GM23338 (cell line): ENCODE measurements at regions not wholly inside any gene's neighbourhood (a gene's known extent, or its start where the extent isn't known, plus 50 kb on each side); places are given as distances from the start of the nearest gene placed in this dataset.

ENCODE experiments used
- ATAC-seq: fragments of 200-7000 bp; cut with Tn5 transposase; 3 replicates; pipeline ENCODE4 v1.9.1; 2020
- DNase-seq: peaks from one replicate; pipeline ENCODE4 v3.0.0-alpha.2; 2015; ENCODE audit warnings: low spot score
- H2AFZ ChIP-seq: fragments of 200-600 bp; sonication (generic); 2 replicates; pipeline ENCODE4 v1.8.0; 2016; ENCODE audit warnings: antibody characterized with exemption, mild to moderate bottlenecking, moderate library complexity
- H3F3A ChIP-seq: fragments of 200-600 bp; sonication (generic); replicated peaks from 2 replicates; pipeline ENCODE4 v1.8.0; 2017; ENCODE audit warnings: antibody characterized with exemption, mixed run types, low read depth
- H3K27ac ChIP-seq: fragments of 200-600 bp; sonication (generic); 2 replicates; pipeline ENCODE4 v1.6.1; 2016; ENCODE audit warnings: low read depth
- H3K27me3 ChIP-seq: fragments of 200-600 bp; sonication (generic); 2 replicates; pipeline ENCODE4 v1.8.0; 2016; ENCODE audit warnings: mild to moderate bottlenecking, mixed run types, moderate library complexity; ENCODE audit not compliant: insufficient read depth
- H3K36me3 ChIP-seq: fragments of 200-600 bp; sonication (generic); 2 replicates; pipeline ENCODE4 v1.8.0; 2016; ENCODE audit warnings: mild to moderate bottlenecking; ENCODE audit not compliant: insufficient read depth
- H3K4me1 ChIP-seq: fragments of 200-600 bp; sonication (generic); 2 replicates; pipeline ENCODE4 v1.8.0; 2016; ENCODE audit warnings: mild to moderate bottlenecking, moderate library complexity; ENCODE audit not compliant: insufficient read depth
- H3K4me2 ChIP-seq: fragments of 200-600 bp; sonication (generic); 2 replicates; pipeline ENCODE4 v1.7.1; 2017; ENCODE audit warnings: mixed run types
- H3K4me3 ChIP-seq: fragments of 200-600 bp; sonication (generic); 2 replicates; pipeline ENCODE4 v1.6.1; 2016; ENCODE audit warnings: mixed run types
- H3K79me2 ChIP-seq: fragments of 200-600 bp; sonication (generic); replicated peaks from 2 replicates; pipeline ENCODE4 v1.8.0; 2017; ENCODE audit warnings: mild to moderate bottlenecking; ENCODE audit not compliant: insufficient read depth
- H3K9me2 ChIP-seq: fragments of 200-600 bp; sonication (generic); 2 replicates; pipeline ENCODE4 v1.8.0; 2017; ENCODE audit not compliant: insufficient read depth
- H4K20me1 ChIP-seq: fragments of 200-600 bp; sonication (generic); replicated peaks from 2 replicates; pipeline ENCODE4 v1.8.0; 2017; ENCODE audit warnings: mild to moderate bottlenecking; ENCODE audit not compliant: insufficient read depth
- H3K27ac Mint-ChIP-seq: 2 replicates; pipeline ENCODE4 v1.8.0; 2020; ENCODE audit warnings: inconsistent platforms, mild to moderate bottlenecking, moderate library complexity, mixed read lengths
- H3K27me3 Mint-ChIP-seq: 3 replicates; pipeline ENCODE4 v1.8.0; 2022; ENCODE audit warnings: low read depth, mild to moderate bottlenecking, moderate library complexity, mixed read lengths, inconsistent platforms; ENCODE audit not compliant: insufficient read depth, poor library complexity
- H3K36me3 Mint-ChIP-seq: 3 replicates; pipeline ENCODE4 v1.8.0; 2021; ENCODE audit warnings: low read depth, mild to moderate bottlenecking, inconsistent platforms, moderate library complexity, mixed read lengths
- H3K4me1 Mint-ChIP-seq: 3 replicates; pipeline ENCODE4 v1.8.0; 2020; ENCODE audit warnings: mild to moderate bottlenecking, inconsistent platforms, mixed read lengths
- H3K4me3 Mint-ChIP-seq: 3 replicates; pipeline ENCODE4 v1.8.0; 2021; ENCODE audit warnings: moderate library complexity, mild to moderate bottlenecking, inconsistent platforms, mixed read lengths
- H3K9me3 Mint-ChIP-seq: 3 replicates; pipeline ENCODE4 v1.8.0; 2020; ENCODE audit warnings: moderate library complexity, mild to moderate bottlenecking, inconsistent platforms, mixed read lengths
- CTCF ChIP-seq, 2 experiments: fragments of 200-600 bp in 1 of 2; sonication (generic) in 1 of 2; conservative IDR thresholded peaks; 2 replicates each; pipeline versions ENCODE4 v1.5.1 to v1.6.1; 2016 to 2017; ENCODE audit warnings: antibody characterized with exemption in 2 of 2, low read depth in 2 of 2, mild to moderate bottlenecking in 2 of 2, moderate library complexity in 1 of 2
- ZNF462 ChIP-seq: fragments of 250-450 bp; sonication (Bioruptor Pico); IDR thresholded peaks from 2 replicates; pipeline ENCODE4 v1.5.0; 2020; ENCODE audit warnings: mild to moderate bottlenecking, moderate library complexity
- TF ChIP-seq, protein P1 (sequence below): IDR thresholded peaks from one replicate; pipeline ENCODE4 v1.6.1; 2018; ENCODE audit warnings: antibody characterized with exemption; ENCODE audit not compliant: unreplicated experiment

- TF ChIP-seq, protein P1, sequence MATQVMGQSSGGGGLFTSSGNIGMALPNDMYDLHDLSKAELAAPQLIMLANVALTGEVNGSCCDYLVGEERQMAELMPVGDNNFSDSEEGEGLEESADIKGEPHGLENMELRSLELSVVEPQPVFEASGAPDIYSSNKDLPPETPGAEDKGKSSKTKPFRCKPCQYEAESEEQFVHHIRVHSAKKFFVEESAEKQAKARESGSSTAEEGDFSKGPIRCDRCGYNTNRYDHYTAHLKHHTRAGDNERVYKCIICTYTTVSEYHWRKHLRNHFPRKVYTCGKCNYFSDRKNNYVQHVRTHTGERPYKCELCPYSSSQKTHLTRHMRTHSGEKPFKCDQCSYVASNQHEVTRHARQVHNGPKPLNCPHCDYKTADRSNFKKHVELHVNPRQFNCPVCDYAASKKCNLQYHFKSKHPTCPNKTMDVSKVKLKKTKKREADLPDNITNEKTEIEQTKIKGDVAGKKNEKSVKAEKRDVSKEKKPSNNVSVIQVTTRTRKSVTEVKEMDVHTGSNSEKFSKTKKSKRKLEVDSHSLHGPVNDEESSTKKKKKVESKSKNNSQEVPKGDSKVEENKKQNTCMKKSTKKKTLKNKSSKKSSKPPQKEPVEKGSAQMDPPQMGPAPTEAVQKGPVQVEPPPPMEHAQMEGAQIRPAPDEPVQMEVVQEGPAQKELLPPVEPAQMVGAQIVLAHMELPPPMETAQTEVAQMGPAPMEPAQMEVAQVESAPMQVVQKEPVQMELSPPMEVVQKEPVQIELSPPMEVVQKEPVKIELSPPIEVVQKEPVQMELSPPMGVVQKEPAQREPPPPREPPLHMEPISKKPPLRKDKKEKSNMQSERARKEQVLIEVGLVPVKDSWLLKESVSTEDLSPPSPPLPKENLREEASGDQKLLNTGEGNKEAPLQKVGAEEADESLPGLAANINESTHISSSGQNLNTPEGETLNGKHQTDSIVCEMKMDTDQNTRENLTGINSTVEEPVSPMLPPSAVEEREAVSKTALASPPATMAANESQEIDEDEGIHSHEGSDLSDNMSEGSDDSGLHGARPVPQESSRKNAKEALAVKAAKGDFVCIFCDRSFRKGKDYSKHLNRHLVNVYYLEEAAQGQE: no peak
Observed at GRCh38 chr17:77740481-77740880, 218.0 kb upstream of the TNRC6C start (continued).

GRCh38 chr17:77741109-77741508 lies 217.4 kb upstream of the TNRC6C start:
- H3K27ac Mint-ChIP-seq: no peak overlapping the region
- Histone ChIP-seq H3K36me3 (no peaks in the 10 kb centered on the region), H3K79me2 (no peaks in the 10 kb centered on the region), H3K4me3 (no peak overlapping the region), H2AFZ (no peak overlapping the region), H3K27ac (no peak overlapping the region), H3F3A (no peaks in the 10 kb centered on the region), H3K4me1 (no peaks in the 10 kb centered on the region; the same call in 1 of the 2 replicates), H4K20me1 (no peaks in the 10 kb centered on the region), H3K27me3 (no peaks in the 10 kb centered on the region), H3K4me2 (no peak overlapping the region), H3K9me2 (0 out of 2 replicates have a peak, but pooled peaks cover 4% of the 10 kb centered on the region)
- no peaks in the 10 kb centered on the region; the same call in 2 of the 3 replicates for H3K36me3 Mint-ChIP-seq
- H3K27me3 Mint-ChIP-seq: peaks cover 36% of the 10 kb centered on the region
- H3K4me1 Mint-ChIP-seq: peaks cover 20% of the 10 kb centered on the region
- ATAC-seq (no peak), DNase-seq (peak; percentile 75)
- H3K9me3 Mint-ChIP-seq: peaks cover 3% of the 10 kb centered on the region; the same call in 1 of the 3 replicates
- no peak for TF ChIP-seq ZNF462 (CRISPR knock-in tag)
- peak; percentile 91 to 96 for TF ChIP-seq CTCF (conservative IDR thresholded peaks at IDR 0.05; ENCODE audit: low read depth in 2 of 2)
- no peak overlapping the region for H3K4me3 Mint-ChIP-seq
